HL-60 (cell line): ENCODE measurements at regions not wholly inside any gene's neighbourhood (a gene's known extent, or its start where the extent isn't known, plus 50 kb on each side); places are given as distances from the start of the nearest gene placed in this dataset.

Experiments
- DNase-seq, 2 experiments: peaks; one replicate each; pipeline ENCODE4 v3.0.0-alpha.2; 2010 to 2020; ENCODE audit warnings: low read depth in 1 of 2, low spot score in 1 of 2
- H3K27ac ChIP-seq: fragments of 250-450 bp; sonication (Bioruptor Pico); replicated peaks from 2 replicates; pipeline ENCODE4 v1.5.1; 2020; ENCODE audit warnings: mild to moderate bottlenecking, moderate library complexity
- H3K27me3 ChIP-seq: fragments of 250-450 bp; sonication (Bioruptor Pico); 2 replicates; pipeline ENCODE4 v1.5.1; 2021; ENCODE audit warnings: mild to moderate bottlenecking, moderate library complexity; ENCODE audit not compliant: insufficient read depth, poor library complexity, severe bottlenecking
- H3K4me3 ChIP-seq: replicated peaks from 2 replicates; pipeline ENCODE4 v1.5.1; 2011; ENCODE audit warnings: mild to moderate bottlenecking, control low read depth, low read length; ENCODE audit not compliant: insufficient read depth
- CTCF ChIP-seq: IDR thresholded peaks from one replicate; pipeline ENCODE4 v1.5.1; 2011; ENCODE audit warnings: low read length, control low read depth, inconsistent platforms; ENCODE audit not compliant: insufficient read depth
- GABPA ChIP-seq: IDR thresholded peaks from 2 replicates; pipeline ENCODE4 v1.6.1; 2012; ENCODE audit warnings: low read depth
- POLR2AphosphoS5 ChIP-seq: IDR thresholded peaks from 2 replicates; pipeline ENCODE4 v1.6.1; 2012; ENCODE audit warnings: low read depth
- REST ChIP-seq: IDR thresholded peaks from 2 replicates; pipeline ENCODE4 v1.6.1; 2012; ENCODE audit warnings: low read depth; ENCODE audit not compliant: insufficient replicate concordance
- SPI1 ChIP-seq: IDR thresholded peaks from 2 replicates; pipeline ENCODE4 v1.6.1; 2012; ENCODE audit warnings: low read depth, mild to moderate bottlenecking, borderline replicate concordance

GRCh38 chr12:105820429-105821125 lies 318.2 kb downstream of the NUAK1 start:
- Histone ChIP-seq H3K4me3 (no peak overlapping the region), H3K27ac (no peak overlapping the region), H3K27me3 (peaks cover 2% of the 10 kb centered on the region)
- no peak for TF ChIP-seq POLR2AphosphoS5
- TF ChIP-seq CTCF = no peak
- no peak for TF ChIP-seq GABPA
- TF ChIP-seq SPI1 = no peak
- no peak for TF ChIP-seq REST
- DNase-seq = no peak

GRCh38 chr12:105822131-105823105 lies 316.3 kb downstream of the NUAK1 start:
- no peak for DNase-seq

More at GRCh38 chr12:105822131-105823105, 316.3 kb downstream of the NUAK1 start:
- peaks cover 2% of the 10 kb centered on the region for H3K27me3 ChIP-seq
- no peak overlapping the region for H3K27ac ChIP-seq
- no peak for TF ChIP-seq POLR2AphosphoS5
- no peak for TF ChIP-seq CTCF
- TF ChIP-seq SPI1 = no peak
- no peak for TF ChIP-seq GABPA
- no peak for TF ChIP-seq REST
- no peak overlapping the region for H3K4me3 ChIP-seq
